HG02798 (cell line): ENCODE measurements at regions not wholly inside any gene's neighbourhood (a gene's known extent, or its start where the extent isn't known, plus 50 kb on each side); places are given as distances from the start of the nearest gene placed in this dataset.
"Not testable (repeated sequence)": the region's sequence is repeated elsewhere in the genome, so short reads cannot be mapped to it uniquely, and the experiment has no call there.

Experiments used
- ATAC-seq: cut with Tn5 transposase; IDR thresholded peaks from one replicate; pipeline ENCODE4 v1.9.1; 2021; ENCODE audit warnings: mild to moderate bottlenecking; ENCODE audit not compliant: unreplicated experiment, poor library complexity

GRCh38 chr1:99361406-99361805, 97.1 kb downstream of the PLPPR4 start:
- ATAC-seq: no peak

- no peak for ATAC-seq
Measured at GRCh38 chr1:99363531-99363930, 99.2 kb downstream of the PLPPR4 start.

- no peak for ATAC-seq
Measured at GRCh38 chr1:99365141-99365540, 100.8 kb downstream of the PLPPR4 start.

GRCh38 chr1:99365545-99365944, 101.3 kb downstream of the PLPPR4 start:
- ATAC-seq: no peak

- ATAC-seq: no peak
Measured at GRCh38 chr1:99369154-99369553, 104.9 kb downstream of the PLPPR4 start.

GRCh38 chr1:99370476-99370875, 106.2 kb downstream of the PLPPR4 start:
- ATAC-seq: no peak

- no peak for ATAC-seq
Measured at GRCh38 chr1:99371413-99371812, 107.1 kb downstream of the PLPPR4 start.

- no peak for ATAC-seq
Measured at GRCh38 chr1:99374109-99374508, 109.8 kb downstream of the PLPPR4 start.

- ATAC-seq: not testable (repeated sequence)
Measured at GRCh38 chr1:99374693-99375092, 110.4 kb downstream of the PLPPR4 start.

GRCh38 chr1:99384021-99384420, 119.7 kb downstream of the PLPPR4 start:
- no peak for ATAC-seq

GRCh38 chr1:99385852-99386251, 121.6 kb downstream of the PLPPR4 start:
- no peak for ATAC-seq

- ATAC-seq: no peak
Measured at GRCh38 chr1:99396389-99396788, 132.1 kb downstream of the PLPPR4 start.

- no peak for ATAC-seq
Measured at GRCh38 chr1:99397029-99397428, 132.7 kb downstream of the PLPPR4 start.

- no peak for ATAC-seq
Measured at GRCh38 chr1:99397863-99398262, 133.6 kb downstream of the PLPPR4 start.

GRCh38 chr1:99401556-99401955, 137.3 kb downstream of the PLPPR4 start:
- ATAC-seq: not testable (repeated sequence)

- not testable (repeated sequence) for ATAC-seq
Measured at GRCh38 chr1:99404399-99404798, 140.1 kb downstream of the PLPPR4 start.

- not testable (repeated sequence) for ATAC-seq
Measured at GRCh38 chr1:99405325-99405724, 141.0 kb downstream of the PLPPR4 start.

GRCh38 chr1:99407018-99407417, 142.7 kb downstream of the PLPPR4 start:
- no peak for ATAC-seq

- ATAC-seq: no peak
Measured at GRCh38 chr1:99424087-99424486, 159.8 kb downstream of the PLPPR4 start.

- ATAC-seq: no peak
Measured at GRCh38 chr1:99429754-99430153, 165.5 kb downstream of the PLPPR4 start.

- ATAC-seq: no peak
Measured at GRCh38 chr1:99438656-99439230, 174.5 kb downstream of the PLPPR4 start.

GRCh38 chr1:99439433-99440075, 175.3 kb downstream of the PLPPR4 start:
- ATAC-seq: no peak
